ENCODE measurements at regions not wholly inside any gene's neighbourhood (a gene's known extent, or its start where the extent isn't known, plus 50 kb on each side); places are given as distances from the start of the nearest gene placed in this dataset.

GRCh38 chr19:30870876-30871275, 478.4 kb downstream of the TSHZ3 start:
- no peak for TF ChIP-seq GATA2 (IDR thresholded peaks at IDR 0.05; ENCODE audit: low read depth, low read length)
- TF ChIP-seq GATA3 (IDR thresholded peaks at IDR 0.05; ENCODE audit: low read depth, low read length): no peak
